SK-N-SH (cell line): ENCODE measurements at regions not wholly inside any gene's neighbourhood (a gene's known extent, or its start where the extent isn't known, plus 50 kb on each side); places are given as distances from the start of the nearest gene placed in this dataset.

Experiments used
- CTCF ChIA-PET: fragments of 300-600, 350-600 bp; formaldehyde crosslinking; extraction: SDS; loops from one replicate; lab custom pipeline; 2021; lab: Yijun Ruan, JAX
- POLR2A ChIA-PET: fragments of 350-600 bp; sonication (Branson Sonifier 250); formaldehyde crosslinking; extraction: SDS; loops from one replicate; lab custom pipeline; 2020; ENCODE audit warnings: antibody characterized with exemption, inconsistent platforms; lab: Yijun Ruan, JAX
- DNase-seq: peaks from one replicate; pipeline ENCODE4 v3.0.0; 2012
- H2AFZ ChIP-seq: fragments of 200-600 bp; sonication (generic); 2 replicates; pipeline ENCODE4 v1.8.1; 2016; ENCODE audit warnings: antibody characterized with exemption, mild to moderate bottlenecking, low read depth
- H3F3A ChIP-seq: fragments of 200-600 bp; sonication (generic); replicated peaks from 2 replicates; pipeline ENCODE3; 2016; ENCODE audit warnings: antibody characterized with exemption, mild to moderate bottlenecking; ENCODE audit not compliant: insufficient read depth
- H3K27ac ChIP-seq, 2 experiments: fragments of 200-500 bp in 1 of 2; fragments of 200-600 bp in 1 of 2; sonication (Bioruptor generic) in 1 of 2; sonication (generic), shearing (Covaris generic) in 1 of 2; 2 replicates each; pipeline versions ENCODE4 v1.5.1 to v1.6.1; 2014 to 2016; ENCODE audit warnings: low read depth in 2 of 2, inconsistent platforms in 1 of 2, low read length in 1 of 2, mild to moderate bottlenecking in 1 of 2, mixed read lengths in 1 of 2
- H3K27me3 ChIP-seq: fragments of 200-600 bp; sonication (generic), shearing (Covaris generic); 2 replicates; pipeline ENCODE4 v1.6.1; 2016; ENCODE audit warnings: mixed run types; ENCODE audit not compliant: insufficient read depth
- H3K36me3 ChIP-seq, 2 experiments: fragments of 200-500 bp in 1 of 2; fragments of 200-600 bp in 1 of 2; sonication (Bioruptor generic) in 1 of 2; sonication (generic) in 1 of 2; replicated peaks in 1 of 2; 2 replicates each; pipeline versions ENCODE3 to v1.5.1; 2014 to 2016; ENCODE audit warnings: low read length in 1 of 2, mild to moderate bottlenecking in 1 of 2; ENCODE audit not compliant: insufficient read depth in 2 of 2, control insufficient read depth in 1 of 2
- H3K4me1 ChIP-seq, 2 experiments: fragments of 200-500 bp in 1 of 2; fragments of 200-600 bp in 1 of 2; sonication (Bioruptor generic) in 1 of 2; sonication (generic), shearing (Covaris generic) in 1 of 2; 2 replicates each; pipeline versions ENCODE4 v1.5.1 to v1.6.1; 2014 to 2016; ENCODE audit warnings: low read depth in 1 of 2, low read length in 1 of 2, mixed run types in 1 of 2; ENCODE audit not compliant: insufficient read depth in 2 of 2, control insufficient read depth in 1 of 2
- H3K4me2 ChIP-seq: fragments of 200-600 bp; sonication (generic), shearing (Covaris generic); 2 replicates; pipeline ENCODE4 v1.6.1; 2017; ENCODE audit warnings: mixed run types
- H3K4me3 ChIP-seq, 2 experiments: fragments of 200-500 bp in 1 of 2; fragments of 200-600 bp in 1 of 2; sonication (Bioruptor generic) in 1 of 2; sonication (generic), shearing (Covaris generic) in 1 of 2; 2 replicates each; pipeline versions ENCODE4 v1.5.1 to v1.8.1; 2014 to 2016; ENCODE audit warnings: low read depth in 2 of 2, inconsistent platforms in 1 of 2, low read length in 1 of 2, mild to moderate bottlenecking in 1 of 2, mixed read lengths in 1 of 2, moderate library complexity in 1 of 2
- H3K79me2 ChIP-seq: fragments of 200-600 bp; sonication (generic); 2 replicates; pipeline ENCODE4 v1.8.1; 2017; ENCODE audit warnings: mild to moderate bottlenecking; ENCODE audit not compliant: insufficient read depth
- H3K9ac ChIP-seq: fragments of 200-600 bp; sonication (generic); 2 replicates; pipeline ENCODE4 v1.6.1; 2017; ENCODE audit warnings: mixed run types
- H3K9me2 ChIP-seq: fragments of 200-600 bp; sonication (generic); 2 replicates; pipeline ENCODE4 v1.6.1; 2017; ENCODE audit warnings: mixed run types
- H3K9me3 ChIP-seq: fragments of 200-600 bp; sonication (generic); 2 replicates; pipeline ENCODE4 v1.6.1; 2017; ENCODE audit warnings: mixed run types, mild to moderate bottlenecking, moderate library complexity
- H4K20me1 ChIP-seq: fragments of 200-600 bp; sonication (generic); 2 replicates; pipeline ENCODE4 v1.6.1; 2017; ENCODE audit warnings: mild to moderate bottlenecking, mixed run types; ENCODE audit not compliant: insufficient read depth
- CHD2 ChIP-seq: fragments of 150-350 bp; IDR thresholded peaks from 2 replicates; pipeline ENCODE4 v1.6.1; 2018; ENCODE audit warnings: low read length; ENCODE audit not compliant: partially characterized antibody
- ELF1 ChIP-seq: IDR thresholded peaks from 2 replicates; pipeline ENCODE4 v1.4.0; 2012
- FOXJ3 ChIP-seq: sonication (generic); formaldehyde crosslinking; IDR thresholded peaks from 2 replicates; pipeline ENCODE4 v1.5.1; 2020; ENCODE audit warnings: mild to moderate bottlenecking, missing genetic modification reagents
- JUND ChIP-seq: IDR thresholded peaks from 2 replicates; pipeline ENCODE4 v1.4.0; 2012
- MEF2A ChIP-seq: IDR thresholded peaks from 2 replicates; pipeline ENCODE4 v1.4.0; 2012; ENCODE audit warnings: low read depth, borderline replicate concordance
- MXI1 ChIP-seq: IDR thresholded peaks from 2 replicates; pipeline ENCODE4 v1.6.1; 2012; ENCODE audit warnings: mild to moderate bottlenecking, low read depth, low read length, improper control_type of control experiment
- NFIC ChIP-seq: IDR thresholded peaks from 2 replicates; pipeline ENCODE4 v1.4.0; 2012; ENCODE audit warnings: borderline replicate concordance
- SIN3A ChIP-seq: IDR thresholded peaks from 2 replicates; pipeline ENCODE4 v1.6.1; 2012; ENCODE audit warnings: low read depth, mild to moderate bottlenecking, low read length, moderate library complexity, borderline replicate concordance
- SMC3 ChIP-seq: IDR thresholded peaks from 2 replicates; pipeline ENCODE4 v1.6.1; 2012; ENCODE audit warnings: low read depth, low read length, improper control_type of control experiment
- TCF12 ChIP-seq: IDR thresholded peaks from 2 replicates; pipeline ENCODE4 v1.4.0; 2012
- TEAD4 ChIP-seq: IDR thresholded peaks from 2 replicates; pipeline ENCODE4 v1.4.0; 2012; ENCODE audit warnings: mild to moderate bottlenecking, borderline replicate concordance; ENCODE audit not compliant: insufficient read depth
- YY1 ChIP-seq: IDR thresholded peaks from 2 replicates; pipeline ENCODE4 v1.4.0; 2012; ENCODE audit warnings: low read depth, mild to moderate bottlenecking
- TF ChIP-seq, protein P1 (sequence below): IDR thresholded peaks from 2 replicates; pipeline ENCODE4 v1.6.1; 2012; ENCODE audit warnings: mild to moderate bottlenecking, low read depth, low read length, moderate library complexity
- TF ChIP-seq, protein P2 (sequence below): IDR thresholded peaks from 2 replicates; pipeline ENCODE4 v1.4.0; 2012; ENCODE audit warnings: low read depth
- TF ChIP-seq, protein P3 (sequence below): IDR thresholded peaks from 2 replicates; pipeline ENCODE4 v1.4.0; 2012; ENCODE audit warnings: low read depth, borderline replicate concordance
- TF ChIP-seq, protein P4 (sequence below): fragments of 150-350 bp; IDR thresholded peaks from 2 replicates; pipeline ENCODE4 v1.6.1; 2017; ENCODE audit warnings: antibody characterized with exemption, low read length, low read depth, borderline replicate concordance

DNA sequence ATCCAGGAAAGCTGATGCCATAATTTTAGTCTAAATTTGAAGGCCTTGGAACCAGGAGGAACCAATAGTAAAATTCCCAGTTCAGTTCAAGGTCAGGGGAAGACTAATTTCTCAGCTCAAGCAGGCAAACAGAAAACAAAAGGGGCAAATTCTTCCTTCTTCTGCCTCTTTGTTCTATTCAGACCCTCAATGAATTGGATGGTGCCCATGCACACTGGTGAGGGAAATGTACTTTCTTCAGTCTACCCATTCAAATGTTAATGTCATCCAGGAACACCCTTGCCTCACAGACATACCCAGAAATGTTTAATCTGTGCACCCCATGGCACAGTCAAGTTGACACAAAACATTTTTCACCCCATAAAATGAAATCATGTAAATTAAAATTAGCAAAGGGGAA lies 1851.2 kb upstream of the ADGRL3 start:
- Histone ChIP-seq H3F3A (no peaks in the 10 kb centered on the region), H3K4me1 (no peaks in the 10 kb centered on the region), H3K27me3 (no peaks in the 10 kb centered on the region), H3K9ac (no peak overlapping the region), H3K4me3 (no peak overlapping the region), H3K27ac (no peak overlapping the region), H2AFZ (no peak overlapping the region), H3K79me2 (no peaks in the 10 kb centered on the region), H3K36me3 (no peaks in the 10 kb centered on the region), H3K9me2 (no peaks in the 10 kb centered on the region), H4K20me1 (no peaks in the 10 kb centered on the region), H3K4me2 (no peak overlapping the region), H3K9me3 (no peaks in the 10 kb centered on the region)
- CTCF ChIA-PET = no interaction called here
- TF ChIP-seq, protein P1, sequence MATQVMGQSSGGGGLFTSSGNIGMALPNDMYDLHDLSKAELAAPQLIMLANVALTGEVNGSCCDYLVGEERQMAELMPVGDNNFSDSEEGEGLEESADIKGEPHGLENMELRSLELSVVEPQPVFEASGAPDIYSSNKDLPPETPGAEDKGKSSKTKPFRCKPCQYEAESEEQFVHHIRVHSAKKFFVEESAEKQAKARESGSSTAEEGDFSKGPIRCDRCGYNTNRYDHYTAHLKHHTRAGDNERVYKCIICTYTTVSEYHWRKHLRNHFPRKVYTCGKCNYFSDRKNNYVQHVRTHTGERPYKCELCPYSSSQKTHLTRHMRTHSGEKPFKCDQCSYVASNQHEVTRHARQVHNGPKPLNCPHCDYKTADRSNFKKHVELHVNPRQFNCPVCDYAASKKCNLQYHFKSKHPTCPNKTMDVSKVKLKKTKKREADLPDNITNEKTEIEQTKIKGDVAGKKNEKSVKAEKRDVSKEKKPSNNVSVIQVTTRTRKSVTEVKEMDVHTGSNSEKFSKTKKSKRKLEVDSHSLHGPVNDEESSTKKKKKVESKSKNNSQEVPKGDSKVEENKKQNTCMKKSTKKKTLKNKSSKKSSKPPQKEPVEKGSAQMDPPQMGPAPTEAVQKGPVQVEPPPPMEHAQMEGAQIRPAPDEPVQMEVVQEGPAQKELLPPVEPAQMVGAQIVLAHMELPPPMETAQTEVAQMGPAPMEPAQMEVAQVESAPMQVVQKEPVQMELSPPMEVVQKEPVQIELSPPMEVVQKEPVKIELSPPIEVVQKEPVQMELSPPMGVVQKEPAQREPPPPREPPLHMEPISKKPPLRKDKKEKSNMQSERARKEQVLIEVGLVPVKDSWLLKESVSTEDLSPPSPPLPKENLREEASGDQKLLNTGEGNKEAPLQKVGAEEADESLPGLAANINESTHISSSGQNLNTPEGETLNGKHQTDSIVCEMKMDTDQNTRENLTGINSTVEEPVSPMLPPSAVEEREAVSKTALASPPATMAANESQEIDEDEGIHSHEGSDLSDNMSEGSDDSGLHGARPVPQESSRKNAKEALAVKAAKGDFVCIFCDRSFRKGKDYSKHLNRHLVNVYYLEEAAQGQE = no peak
- no peak for TF ChIP-seq TCF12
- no peak for TF ChIP-seq SIN3A
- no peak for TF ChIP-seq NFIC
- TF ChIP-seq, protein P2, sequence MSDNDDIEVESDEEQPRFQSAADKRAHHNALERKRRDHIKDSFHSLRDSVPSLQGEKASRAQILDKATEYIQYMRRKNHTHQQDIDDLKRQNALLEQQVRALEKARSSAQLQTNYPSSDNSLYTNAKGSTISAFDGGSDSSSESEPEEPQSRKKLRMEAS = no peak
- no peak for TF ChIP-seq YY1
- no peak for TF ChIP-seq SMC3
- no peak for TF ChIP-seq MXI1
- TF ChIP-seq, protein P3, sequence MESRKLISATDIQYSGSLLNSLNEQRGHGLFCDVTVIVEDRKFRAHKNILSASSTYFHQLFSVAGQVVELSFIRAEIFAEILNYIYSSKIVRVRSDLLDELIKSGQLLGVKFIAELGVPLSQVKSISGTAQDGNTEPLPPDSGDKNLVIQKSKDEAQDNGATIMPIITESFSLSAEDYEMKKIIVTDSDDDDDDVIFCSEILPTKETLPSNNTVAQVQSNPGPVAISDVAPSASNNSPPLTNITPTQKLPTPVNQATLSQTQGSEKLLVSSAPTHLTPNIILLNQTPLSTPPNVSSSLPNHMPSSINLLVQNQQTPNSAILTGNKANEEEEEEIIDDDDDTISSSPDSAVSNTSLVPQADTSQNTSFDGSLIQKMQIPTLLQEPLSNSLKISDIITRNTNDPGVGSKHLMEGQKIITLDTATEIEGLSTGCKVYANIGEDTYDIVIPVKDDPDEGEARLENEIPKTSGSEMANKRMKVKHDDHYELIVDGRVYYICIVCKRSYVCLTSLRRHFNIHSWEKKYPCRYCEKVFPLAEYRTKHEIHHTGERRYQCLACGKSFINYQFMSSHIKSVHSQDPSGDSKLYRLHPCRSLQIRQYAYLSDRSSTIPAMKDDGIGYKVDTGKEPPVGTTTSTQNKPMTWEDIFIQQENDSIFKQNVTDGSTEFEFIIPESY = no peak
- TF ChIP-seq JUND = no peak
- no peak for TF ChIP-seq CHD2
- TF ChIP-seq MEF2A = no peak
- no peak for TF ChIP-seq ELF1
- TF ChIP-seq TEAD4 = no peak
- TF ChIP-seq FOXJ3 (CRISPR knock-in tag) = no peak
- TF ChIP-seq, protein P4, sequence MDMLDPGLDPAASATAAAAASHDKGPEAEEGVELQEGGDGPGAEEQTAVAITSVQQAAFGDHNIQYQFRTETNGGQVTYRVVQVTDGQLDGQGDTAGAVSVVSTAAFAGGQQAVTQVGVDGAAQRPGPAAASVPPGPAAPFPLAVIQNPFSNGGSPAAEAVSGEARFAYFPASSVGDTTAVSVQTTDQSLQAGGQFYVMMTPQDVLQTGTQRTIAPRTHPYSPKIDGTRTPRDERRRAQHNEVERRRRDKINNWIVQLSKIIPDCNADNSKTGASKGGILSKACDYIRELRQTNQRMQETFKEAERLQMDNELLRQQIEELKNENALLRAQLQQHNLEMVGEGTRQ = no peak
- no peak for DNase-seq
- POLR2A ChIA-PET = no interaction called here
